ENCODE measurements at regions not wholly inside any gene's neighbourhood (a gene's known extent, or its start where the extent isn't known, plus 50 kb on each side); places are given as distances from the start of the nearest gene placed in this dataset.

- DNase-seq (ENCODE audit: insufficient read length, low spot score): no peak
- no peak for FAIRE-seq
Observed at GRCh38 chr20:40416274-40416673, 272.8 kb downstream of the MAFB start.

GRCh38 chr20:40414843-40415615 is 274.0 kb downstream of the MAFB start:
- FAIRE-seq (no peak), DNase-seq (ENCODE audit: insufficient read length, low spot score) (no peak)

- FAIRE-seq: no peak
- DNase-seq (ENCODE audit: insufficient read length, low spot score): no peak
Observed at GRCh38 chr20:40410028-40410427, 279.0 kb downstream of the MAFB start.

- no peak for DNase-seq (ENCODE audit: insufficient read length, low spot score)
- FAIRE-seq: no peak
Observed at GRCh38 chr20:40397467-40397866, 291.6 kb downstream of the MAFB start.

- FAIRE-seq: no peak
Observed at GRCh38 chr20:40393197-40394079, 295.6 kb downstream of the MAFB start.

GRCh38 chr20:40390654-40391053 is 298.4 kb downstream of the MAFB start:
- no peak for DNase-seq (ENCODE audit: insufficient read length, low spot score)

More at GRCh38 chr20:40393197-40394079, 295.6 kb downstream of the MAFB start:
- no peak for DNase-seq (ENCODE audit: insufficient read length, low spot score)

GRCh38 chr20:40370800-40371199 is 318.2 kb downstream of the MAFB start:
- DNase-seq (ENCODE audit: insufficient read length, low spot score) (no peak), FAIRE-seq (no peak)

More at GRCh38 chr20:40390654-40391053, 298.4 kb downstream of the MAFB start:
- FAIRE-seq: peak; percentile 64

GRCh38 chr20:40368876-40369275 is 320.2 kb downstream of the MAFB start:
- DNase-seq (ENCODE audit: insufficient read length, low spot score) (no peak), FAIRE-seq (no peak)

- DNase-seq (ENCODE audit: insufficient read length, low spot score): no peak
- FAIRE-seq: no peak
Observed at GRCh38 chr20:40361916-40362315, 327.1 kb downstream of the MAFB start.

- no peak for DNase-seq (ENCODE audit: insufficient read length, low spot score)
- FAIRE-seq: no peak
Observed at GRCh38 chr20:40359131-40359912, 329.7 kb downstream of the MAFB start.

- DNase-seq (ENCODE audit: insufficient read length, low spot score) (no peak), FAIRE-seq (no peak)
Observed at GRCh38 chr20:40354880-40355279, 334.2 kb downstream of the MAFB start.

GRCh38 chr20:40343390-40343789 is 345.6 kb downstream of the MAFB start:
- no peak for FAIRE-seq

GRCh38 chr20:40341561-40341960 is 347.5 kb downstream of the MAFB start:
- no peak for DNase-seq (ENCODE audit: insufficient read length, low spot score)
- FAIRE-seq: no peak

More at GRCh38 chr20:40343390-40343789, 345.6 kb downstream of the MAFB start:
- DNase-seq (ENCODE audit: insufficient read length, low spot score): no peak

GRCh38 chr20:40339661-40340449 is 349.2 kb downstream of the MAFB start:
- no peak for FAIRE-seq
- no peak for DNase-seq (ENCODE audit: insufficient read length, low spot score)

- DNase-seq (ENCODE audit: insufficient read length, low spot score): no peak
- FAIRE-seq: no peak
Observed at GRCh38 chr20:40336533-40336932, 352.5 kb downstream of the MAFB start.

- no peak for DNase-seq (ENCODE audit: insufficient read length, low spot score)
- no peak for FAIRE-seq
Observed at GRCh38 chr20:40335901-40336351, 353.1 kb downstream of the MAFB start.

- FAIRE-seq (no peak), DNase-seq (ENCODE audit: insufficient read length, low spot score) (no peak)
Observed at GRCh38 chr20:40335437-40335836, 353.6 kb downstream of the MAFB start.

GRCh38 chr20:40333591-40333990 is 355.4 kb downstream of the MAFB start:
- no peak for FAIRE-seq
- DNase-seq (ENCODE audit: insufficient read length, low spot score): no peak

- FAIRE-seq (no peak), DNase-seq (ENCODE audit: insufficient read length, low spot score) (no peak)
Observed at GRCh38 chr20:40331807-40332560, 357.1 kb downstream of the MAFB start.
